ENCODE measurements at regions not wholly inside any gene's neighbourhood (a gene's known extent, or its start where the extent isn't known, plus 50 kb on each side); places are given as distances from the start of the nearest gene placed in this dataset.
A peak's percentile ranks its signal among the peaks of the same experiment; 100 is the strongest.
"Not testable (repeated sequence)": the region's sequence is repeated elsewhere in the genome, so short reads cannot be mapped to it uniquely, and the experiment has no call there.

GRCh38 chr1:206314951-206315636, 111.8 kb downstream of the SRGAP2 start:
- H3K9me3 ChIP-seq; H3K27ac ChIP-seq; H3K27me3 ChIP-seq (replicated peaks in 1 of 7); H3K4me3 ChIP-seq; DNase-seq; H3K4me1 ChIP-seq; H3K36me3 ChIP-seq; intact Hi-C loops (cut with DNase I; ENCODE audit: low total_unique reads): not testable (repeated sequence)
- WGBS, 5 donors, result 86 to 100% (median 88%) methylated on average over 1 of the region's 6 CpGs; no CpG with 5 or more reads in 2 of the 5 donors

- WGBS, 5 donors, result no CpG with 5 or more reads among the region's 4 CpGs
- H3K4me1 ChIP-seq; H3K27me3 ChIP-seq (replicated peaks in 1 of 7); H3K4me3 ChIP-seq; H3K9me3 ChIP-seq; H3K27ac ChIP-seq; H3K36me3 ChIP-seq; intact Hi-C loops (cut with DNase I; ENCODE audit: low total_unique reads); DNase-seq: not testable (repeated sequence)
These were observed 113.6 kb downstream of the SRGAP2 start for GRCh38 chr1:206316901-206317300.

- WGBS, 5 donors, result 85 to 94% (median 90%) methylated on average over 3 of the region's 5 CpGs
- H3K27me3 ChIP-seq (replicated peaks in 1 of 7); H3K36me3 ChIP-seq; H3K4me1 ChIP-seq; H3K4me3 ChIP-seq; H3K9me3 ChIP-seq; DNase-seq; H3K27ac ChIP-seq; intact Hi-C loops (cut with DNase I; ENCODE audit: low total_unique reads): not testable (repeated sequence)
These were observed 114.7 kb downstream of the SRGAP2 start for GRCh38 chr1:206317878-206318514.

- H3K4me3 ChIP-seq; H3K27ac ChIP-seq; H3K36me3 ChIP-seq; H3K27me3 ChIP-seq (replicated peaks in 1 of 7); intact Hi-C loops (cut with DNase I; ENCODE audit: low total_unique reads); H3K4me1 ChIP-seq; H3K9me3 ChIP-seq; DNase-seq: not testable (repeated sequence)
- WGBS, 5 donors, result no CpG with 5 or more reads among the region's 2 CpGs
These were observed 116.9 kb downstream of the SRGAP2 start for GRCh38 chr1:206320227-206320626.

- WGBS, 5 donors, result 39 to 69% (median 59%) methylated on average over 3 to 5 of the region's 6 CpGs
- DNase-seq; H3K9me3 ChIP-seq; H3K4me1 ChIP-seq; H3K27me3 ChIP-seq (replicated peaks in 1 of 7); H3K4me3 ChIP-seq; intact Hi-C loops (cut with DNase I; ENCODE audit: low total_unique reads); H3K27ac ChIP-seq; H3K36me3 ChIP-seq: not testable (repeated sequence)
These were observed 123.0 kb downstream of the SRGAP2 start for GRCh38 chr1:206326159-206326939.

GRCh38 chr1:206331597-206331996, 128.3 kb downstream of the SRGAP2 start:
- DNase-seq; H3K9me3 ChIP-seq; H3K36me3 ChIP-seq; H3K27me3 ChIP-seq (replicated peaks in 1 of 7); H3K4me3 ChIP-seq; H3K4me1 ChIP-seq; H3K27ac ChIP-seq; intact Hi-C loops (cut with DNase I; ENCODE audit: low total_unique reads): not testable (repeated sequence)
- WGBS, 5 donors, result 90 to 100% (median 95%) methylated on average over 1 of the region's 5 CpGs; no CpG with 5 or more reads in 1 of the 5 donors

GRCh38 chr1:206333316-206333715, 130.0 kb downstream of the SRGAP2 start:
- H3K4me3 ChIP-seq; H3K9me3 ChIP-seq; intact Hi-C loops (cut with DNase I; ENCODE audit: low total_unique reads); H3K4me1 ChIP-seq; H3K27me3 ChIP-seq (replicated peaks in 1 of 7); H3K36me3 ChIP-seq; H3K27ac ChIP-seq: not testable (repeated sequence)
- DNase-seq, result peak; percentile 14
- whole genome bisulfite sequencing, 5 donors, result 98 to 99% (median 98%) methylated on average over 9 to 12 of the region's 13 CpGs; no CpG with 5 or more reads in 2 of the 5 donors

- intact Hi-C loops (cut with DNase I; ENCODE audit: low total_unique reads); DNase-seq; H3K4me3 ChIP-seq; H3K4me1 ChIP-seq; H3K27ac ChIP-seq; H3K27me3 ChIP-seq (replicated peaks in 1 of 7); H3K9me3 ChIP-seq; H3K36me3 ChIP-seq: not testable (repeated sequence)
These were observed 130.6 kb downstream of the SRGAP2 start for GRCh38 chr1:206333897-206334296.

- H3K36me3 ChIP-seq; H3K27ac ChIP-seq; H3K9me3 ChIP-seq; H3K27me3 ChIP-seq (replicated peaks in 1 of 7); H3K4me3 ChIP-seq; DNase-seq; H3K4me1 ChIP-seq; intact Hi-C loops (cut with DNase I; ENCODE audit: low total_unique reads): not testable (repeated sequence)
- WGBS, 5 donors, result 91 to 100% (median 97%) methylated on average over 3 of the region's 3 CpGs
These were observed 131.1 kb downstream of the SRGAP2 start for GRCh38 chr1:206334481-206334880.

GRCh38 chr1:206335162-206335561, 131.8 kb downstream of the SRGAP2 start:
- H3K27me3 ChIP-seq (replicated peaks in 1 of 7); H3K27ac ChIP-seq; intact Hi-C loops (cut with DNase I; ENCODE audit: low total_unique reads); H3K4me3 ChIP-seq; H3K36me3 ChIP-seq; DNase-seq; H3K4me1 ChIP-seq; H3K9me3 ChIP-seq: not testable (repeated sequence)

All from spleen (tissue), 11 donors.